ENCODE measurements at regions not wholly inside any gene's neighbourhood (a gene's known extent, or its start where the extent isn't known, plus 50 kb on each side); places are given as distances from the start of the nearest gene placed in this dataset.

GRCh38 chr4:75110061-75110460, 177.1 kb downstream of the PARM1 start:
- no peak for TF ChIP-seq ZFX (IDR thresholded peaks at IDR 0.05; ENCODE audit: borderline replicate concordance)
- no peak for TF ChIP-seq CTCF (IDR thresholded peaks at IDR 0.05)
